OCI-LY7 (cell line): ENCODE measurements at regions not wholly inside any gene's neighbourhood (a gene's known extent, or its start where the extent isn't known, plus 50 kb on each side); places are given as distances from the start of the nearest gene placed in this dataset.
"Not testable (repeated sequence)": the region's sequence is repeated elsewhere in the genome, so short reads cannot be mapped to it uniquely, and the experiment has no call there.

Experiments
- BruUV-seq: library from RNA; stranded (reverse); fragments of 400-500 nt; replicated peaks from 2 replicates; lab custom pipeline; 2021; lab: Mats Ljungman, UMichigan
- CTCF ChIA-PET: fragments of 300-600 bp; sonication (Branson Sonifier 250); formaldehyde crosslinking; loops from one replicate; lab custom pipeline; 2022; ENCODE audit warnings: antibody characterized with exemption; ENCODE audit not compliant: unreplicated experiment; lab: Charles Lee
- POLR2A ChIA-PET: fragments of 300-600 bp; sonication (Branson Sonifier 250); formaldehyde crosslinking; loops from one replicate; lab custom pipeline; 2022; ENCODE audit warnings: antibody characterized with exemption; lab: Charles Lee
- DNase-seq: peaks from one replicate; pipeline ENCODE4 v3.0.0-alpha.2; 2015; ENCODE audit warnings: low spot score
- H2AFZ ChIP-seq: fragments of 200-600 bp; sonication (generic), shearing (Covaris generic); 2 replicates; pipeline ENCODE4 v1.6.1; 2014; ENCODE audit warnings: mild to moderate bottlenecking, antibody characterized with exemption, low read length, moderate library complexity
- H3K27ac ChIP-seq: fragments of 200-600 bp; sonication (generic); 2 replicates; pipeline ENCODE4 v1.5.1; 2014; ENCODE audit warnings: mixed run types, low read depth, mild to moderate bottlenecking, moderate library complexity, low read length, inconsistent platforms; ENCODE audit not compliant: poor library complexity, severe bottlenecking
- H3K36me3 ChIP-seq: fragments of 200-600 bp; sonication (generic); 2 replicates; pipeline ENCODE4 v1.6.1; 2014; ENCODE audit warnings: mild to moderate bottlenecking, antibody characterized with exemption, low read length, moderate library complexity, mixed read lengths; ENCODE audit not compliant: insufficient read depth
- H3K4me1 ChIP-seq: fragments of 200-600 bp; sonication (generic); 2 replicates; pipeline ENCODE4 v1.5.1; 2014; ENCODE audit warnings: mild to moderate bottlenecking, low read length; ENCODE audit not compliant: insufficient read depth, poor library complexity, severe bottlenecking
- H3K4me2 ChIP-seq: fragments of 200-600 bp; sonication (generic); 2 replicates; pipeline ENCODE4 v1.6.1; 2014; ENCODE audit warnings: mild to moderate bottlenecking, low read length
- H3K4me3 ChIP-seq: fragments of 200-600 bp; sonication (generic); 2 replicates; pipeline ENCODE4 v1.5.1; 2014; ENCODE audit warnings: mild to moderate bottlenecking, low read depth, low read length; ENCODE audit not compliant: poor library complexity, severe bottlenecking
- H3K79me2 ChIP-seq: fragments of 200-600 bp; sonication (generic); 2 replicates; pipeline ENCODE4 v1.6.1; 2016; ENCODE audit warnings: low read depth, mild to moderate bottlenecking, low read length, moderate library complexity, mixed read lengths; ENCODE audit not compliant: insufficient read depth
- H3K9me2 ChIP-seq: fragments of 200-600 bp; sonication (generic); 2 replicates; pipeline ENCODE4 v1.6.1; 2016; ENCODE audit warnings: mild to moderate bottlenecking, low read length, mixed read lengths; ENCODE audit not compliant: insufficient read depth
- H3K9me3 ChIP-seq: fragments of 200-600 bp; sonication (generic); 2 replicates; pipeline ENCODE4 v1.6.1; 2014; ENCODE audit warnings: mild to moderate bottlenecking, mixed run types, low read length, mixed read lengths
- H4K20me1 ChIP-seq: fragments of 200-600 bp; sonication (generic); 2 replicates; pipeline ENCODE4 v1.6.1; 2014; ENCODE audit warnings: mild to moderate bottlenecking, antibody characterized with exemption, low read length, moderate library complexity, mixed read lengths; ENCODE audit not compliant: insufficient read depth
- CTCF ChIP-seq: fragments of 200-600 bp; sonication (generic); conservative IDR thresholded peaks from 2 replicates; pipeline ENCODE4 v1.5.1; 2014; ENCODE audit warnings: mild to moderate bottlenecking, antibody characterized with exemption, low read length, moderate library complexity, mixed read lengths
- EZH2phosphoT487 ChIP-seq: fragments of 200-600 bp; sonication (generic); IDR thresholded peaks from 2 replicates; pipeline ENCODE4 v1.6.1; 2018; ENCODE audit warnings: low read depth, borderline replicate concordance, mild to moderate bottlenecking, mixed run types, antibody characterized with exemption, low read length, moderate library complexity, mixed read lengths
- intact Hi-C: fragments of 100-400 bp; cut with micrococcal nuclease; formaldehyde crosslinking; loops from one replicate; pipeline ENCODE4 v1.10.0; 2022; ENCODE audit not compliant: unreplicated experiment

GRCh38 chr12:73009138-73009834, 737.1 kb downstream of the TRHDE start:
- DNase-seq, H3K4me1 ChIP-seq, H3K79me2 ChIP-seq, H3K36me3 ChIP-seq, H3K4me2 ChIP-seq, BruUV-seq, H3K27ac ChIP-seq, H2AFZ ChIP-seq, H3K9me3 ChIP-seq, intact Hi-C loops, POLR2A ChIA-PET, H3K4me3 ChIP-seq, H4K20me1 ChIP-seq, H3K9me2 ChIP-seq, CTCF ChIA-PET: not testable (repeated sequence)

DNA sequence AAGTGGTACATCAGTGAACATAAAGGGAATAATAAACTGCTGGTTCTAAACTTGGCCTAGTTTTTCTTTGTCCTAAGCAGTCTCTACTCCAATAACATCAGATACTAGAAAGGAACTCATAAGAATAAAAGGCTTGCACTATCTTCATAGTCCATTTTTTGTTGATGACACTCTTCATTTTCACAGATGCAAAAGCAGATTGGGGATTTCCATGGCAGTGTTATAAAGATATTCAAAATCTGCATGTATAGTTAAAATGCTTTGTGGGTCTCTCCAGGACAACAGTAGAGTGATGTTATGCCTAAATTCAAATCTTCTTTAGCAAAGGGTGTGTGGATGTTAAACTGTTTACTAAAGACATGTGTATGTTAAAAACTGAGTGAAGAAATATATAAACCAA, 745.8 kb downstream of the TRHDE start:
- H3K9me2 ChIP-seq: no peaks in the 10 kb centered on the region
- H3K9me3 ChIP-seq: no peaks in the 10 kb centered on the region
- BruUV-seq: no TSS peak
- no peaks in the 10 kb centered on the region for H4K20me1 ChIP-seq
- H3K4me1 ChIP-seq: no peaks in the 10 kb centered on the region
- TF ChIP-seq EZH2phosphoT487 (no peak), CTCF (no peak)
- DNase-seq: no peak
- ChIA-PET CTCF (no interaction called here), POLR2A (no interaction called here)
- H3K4me3 ChIP-seq: no peak overlapping the region
- no peaks in the 10 kb centered on the region for H3K79me2 ChIP-seq
- H3K4me2 ChIP-seq: no peak overlapping the region
- no peak overlapping the region for H2AFZ ChIP-seq
- H3K27ac ChIP-seq: no peak overlapping the region
- no peaks in the 10 kb centered on the region for H3K36me3 ChIP-seq
- intact Hi-C loops: no loop called here

- Histone ChIP-seq H3K79me2 (no peaks in the 10 kb centered on the region), H3K4me3 (no peak overlapping the region), H2AFZ (no peak overlapping the region), H3K9me2 (no peaks in the 10 kb centered on the region), H3K4me1 (no peaks in the 10 kb centered on the region), H3K9me3 (no peaks in the 10 kb centered on the region), H3K36me3 (no peaks in the 10 kb centered on the region), H3K4me2 (no peak overlapping the region), H3K27ac (no peak overlapping the region), H4K20me1 (no peaks in the 10 kb centered on the region)
- BruUV-seq: no TSS peak
- POLR2A ChIA-PET: no interaction called here
- CTCF ChIA-PET: no interaction called here
- intact Hi-C loops: no loop called here
- no peak for TF ChIP-seq EZH2phosphoT487
- TF ChIP-seq CTCF: no peak
- DNase-seq: no peak
Observed at GRCh38 chr12:73053893-73054292, 781.7 kb downstream of the TRHDE start.
